SKM-1 (cell line): ENCODE measurements at regions not wholly inside any gene's neighbourhood (a gene's known extent, or its start where the extent isn't known, plus 50 kb on each side); places are given as distances from the start of the nearest gene placed in this dataset.
A peak's percentile ranks its signal among the peaks of the same experiment; 100 is the strongest.

Experiments used
- DNase-seq: peaks from one replicate; lab custom pipeline; 2025; ENCODE audit not compliant: unreplicated experiment; lab: John Stamatoyannopoulos, UW

- no peak for DNase-seq
These were observed 52.2 kb upstream of the DAB2IP start for GRCh38 chr9:121598965-121599871.

GRCh38 chr9:121599872-121600585 lies 51.4 kb upstream of the DAB2IP start:
- DNase-seq: no peak

GRCh38 chr9:121601194-121601593 lies 50.2 kb upstream of the DAB2IP start:
- peak; percentile 84 for DNase-seq
